Vagina (tissue), 2 donors: ENCODE measurements at regions not wholly inside any gene's neighbourhood (a gene's known extent, or its start where the extent isn't known, plus 50 kb on each side); places are given as distances from the start of the nearest gene placed in this dataset.

Experiments used
- POLR2A ChIP-seq, 2 donors: fragments of 450-650 bp; IDR thresholded peaks; one replicate each; pipeline ENCODE4 v1.6.1; 2017; ENCODE audit warnings: antibody characterized with exemption in 2 of 2, mild to moderate bottlenecking in 2 of 2, moderate library complexity in 2 of 2
- POLR2AphosphoS5 ChIP-seq, 2 donors: sonication (generic); formaldehyde crosslinking; IDR thresholded peaks; one replicate each; pipeline ENCODE4 v1.9.0; 2017; ENCODE audit warnings: antibody characterized with exemption in 2 of 2, mild to moderate bottlenecking in 2 of 2, low read depth in 1 of 2; ENCODE audit not compliant: insufficient read depth in 1 of 2
- TF ChIP-seq, protein P1 (sequence below), 3 experiments: fragments of 450-650 bp in 2 of 3; fragments of 200-600 bp in 1 of 3; sonication (generic) in 1 of 3; IDR thresholded peaks; one replicate each; pipeline ENCODE4 v1.5.1; 2017 to 2019; ENCODE audit warnings: antibody characterized with exemption in 3 of 3, mild to moderate bottlenecking in 2 of 3, moderate library complexity in 2 of 3

DNA sequence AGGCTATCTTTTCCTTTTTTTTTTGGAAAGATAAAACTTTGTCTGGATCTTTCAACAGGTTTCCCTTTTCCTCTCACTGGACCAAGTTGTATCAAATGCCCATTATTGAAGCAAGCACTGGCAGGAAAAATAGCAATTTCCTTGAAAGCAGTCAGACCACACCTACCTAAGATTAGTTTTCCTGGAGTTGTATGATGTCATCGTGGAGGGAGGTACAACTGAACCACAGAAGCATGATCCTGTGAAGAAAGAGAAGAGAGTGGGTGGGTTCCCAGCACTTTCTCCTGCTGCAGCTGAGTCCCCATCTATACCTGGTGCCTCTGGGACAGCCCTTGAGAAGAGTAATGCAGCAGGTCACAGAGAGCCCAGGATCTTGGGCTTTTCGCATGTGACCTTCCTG lies 63.6 kb upstream of the ERCC4 start:
- TF ChIP-seq, protein P1, sequence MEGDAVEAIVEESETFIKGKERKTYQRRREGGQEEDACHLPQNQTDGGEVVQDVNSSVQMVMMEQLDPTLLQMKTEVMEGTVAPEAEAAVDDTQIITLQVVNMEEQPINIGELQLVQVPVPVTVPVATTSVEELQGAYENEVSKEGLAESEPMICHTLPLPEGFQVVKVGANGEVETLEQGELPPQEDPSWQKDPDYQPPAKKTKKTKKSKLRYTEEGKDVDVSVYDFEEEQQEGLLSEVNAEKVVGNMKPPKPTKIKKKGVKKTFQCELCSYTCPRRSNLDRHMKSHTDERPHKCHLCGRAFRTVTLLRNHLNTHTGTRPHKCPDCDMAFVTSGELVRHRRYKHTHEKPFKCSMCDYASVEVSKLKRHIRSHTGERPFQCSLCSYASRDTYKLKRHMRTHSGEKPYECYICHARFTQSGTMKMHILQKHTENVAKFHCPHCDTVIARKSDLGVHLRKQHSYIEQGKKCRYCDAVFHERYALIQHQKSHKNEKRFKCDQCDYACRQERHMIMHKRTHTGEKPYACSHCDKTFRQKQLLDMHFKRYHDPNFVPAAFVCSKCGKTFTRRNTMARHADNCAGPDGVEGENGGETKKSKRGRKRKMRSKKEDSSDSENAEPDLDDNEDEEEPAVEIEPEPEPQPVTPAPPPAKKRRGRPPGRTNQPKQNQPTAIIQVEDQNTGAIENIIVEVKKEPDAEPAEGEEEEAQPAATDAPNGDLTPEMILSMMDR (IDR thresholded peaks at IDR 0.05) = no peak
- no peak for TF ChIP-seq POLR2AphosphoS5 (IDR thresholded peaks at IDR 0.05; ENCODE audit: insufficient read depth in 1 of 2, low read depth in 1 of 2)
- TF ChIP-seq POLR2A (IDR thresholded peaks at IDR 0.05) = no peak
